ENCODE measurements at regions not wholly inside any gene's neighbourhood (a gene's known extent, or its start where the extent isn't known, plus 50 kb on each side); places are given as distances from the start of the nearest gene placed in this dataset.
"Not testable (repeated sequence)": the region's sequence is repeated elsewhere in the genome, so short reads cannot be mapped to it uniquely, and the experiment has no call there.

- Histone ChIP-seq H3K27ac (ENCODE audit: low read depth in 1 of 2, low read length in 2 of 2) (no peak overlapping the region), H3K4me3 (replicated peaks in 1 of 3; ENCODE audit: low read depth in 2 of 3, low read length in 3 of 3) (no peak overlapping the region), H3K9ac (ENCODE audit: insufficient read depth, low read length, poor library complexity, severe bottlenecking) (no peak overlapping the region), H2AFZ (ENCODE audit: insufficient read depth, low read depth, low read length, poor library complexity, severe bottlenecking) (no peak overlapping the region), H3K9me3 (replicated peaks in 1 of 2; ENCODE audit: control insufficient read depth in 1 of 2, insufficient read depth in 1 of 2, low read length in 2 of 2) (no peaks in the 10 kb centered on the region), H3K4me2 (replicated peaks; ENCODE audit: extremely low read depth, low read length, poor library complexity, severe bottlenecking) (no peak overlapping the region), H3K4me1 (ENCODE audit: control insufficient read depth in 1 of 2, insufficient read depth in 2 of 2, low read length in 2 of 2) (no peaks in the 10 kb centered on the region), H3K79me2 (ENCODE audit: insufficient read depth, low read length) (no peaks in the 10 kb centered on the region), H3K27me3 (ENCODE audit: control insufficient read depth in 2 of 2, insufficient read depth in 2 of 2, low read length in 2 of 2) (no peaks in the 10 kb centered on the region), H4K20me1 (ENCODE audit: insufficient read depth, low read length) (no peaks in the 10 kb centered on the region), H3K36me3 (replicated peaks in 1 of 2; ENCODE audit: control insufficient read depth in 1 of 2, insufficient read depth in 2 of 2, low read length in 2 of 2) (no peaks in the 10 kb centered on the region)
- Mint-ChIP-seq H3K27ac (no peak overlapping the region), H3K27me3 (ENCODE audit: low read depth in 3 of 3) (no peaks in the 10 kb centered on the region), H3K9me3 (peaks cover 0 to 5% (median 3%) of the 10 kb centered on the region in 7 donors), H3K4me3 (no peak overlapping the region), H3K36me3 (no peaks in the 10 kb centered on the region), H3K4me1 (no peaks in the 10 kb centered on the region)
- intact Hi-C loops (cut with micrococcal nuclease): no loop called here
- no peak for TF ChIP-seq CTCF (IDR thresholded peaks at IDR 0.05)
- WGBS (ENCODE audit: insufficient coverage): 17% methylated on average over 4 of the region's 5 CpGs
- DNase-seq: no peak
These were observed 864.2 kb downstream of the TRHDE start for GRCh38 chr12:73136386-73136785.

- DNase-seq; H3K27me3 ChIP-seq (ENCODE audit: control insufficient read depth in 2 of 2, insufficient read depth in 2 of 2, low read length in 2 of 2); H3K4me3 ChIP-seq (replicated peaks in 1 of 3; ENCODE audit: low read depth in 2 of 3, low read length in 3 of 3); H3K4me2 ChIP-seq (replicated peaks; ENCODE audit: extremely low read depth, low read length, poor library complexity, severe bottlenecking); H3K9me3 ChIP-seq (replicated peaks in 1 of 2; ENCODE audit: control insufficient read depth in 1 of 2, insufficient read depth in 1 of 2, low read length in 2 of 2); H3K36me3 Mint-ChIP-seq; H3K27ac Mint-ChIP-seq; H3K4me3 Mint-ChIP-seq; H2AFZ ChIP-seq (ENCODE audit: insufficient read depth, low read depth, low read length, poor library complexity, severe bottlenecking); H4K20me1 ChIP-seq (ENCODE audit: insufficient read depth, low read length); H3K36me3 ChIP-seq (replicated peaks in 1 of 2; ENCODE audit: control insufficient read depth in 1 of 2, insufficient read depth in 2 of 2, low read length in 2 of 2); H3K4me1 ChIP-seq (ENCODE audit: control insufficient read depth in 1 of 2, insufficient read depth in 2 of 2, low read length in 2 of 2); H3K4me1 Mint-ChIP-seq; H3K27me3 Mint-ChIP-seq (ENCODE audit: low read depth in 3 of 3); H3K9me3 Mint-ChIP-seq; H3K79me2 ChIP-seq (ENCODE audit: insufficient read depth, low read length); H3K27ac ChIP-seq (ENCODE audit: low read depth in 1 of 2, low read length in 2 of 2); intact Hi-C loops (cut with micrococcal nuclease); H3K9ac ChIP-seq (ENCODE audit: insufficient read depth, low read length, poor library complexity, severe bottlenecking): not testable (repeated sequence)
- WGBS (ENCODE audit: insufficient coverage): no CpG with 5 or more reads among the region's 2 CpGs
These were observed 867.5 kb downstream of the TRHDE start for GRCh38 chr12:73139642-73140041.

Data from CD14-positive monocyte (primary cell).